NCI-H1694 (cell line): ENCODE measurements at regions not wholly inside any gene's neighbourhood (a gene's known extent, or its start where the extent isn't known, plus 50 kb on each side); places are given as distances from the start of the nearest gene placed in this dataset.
"Not testable (repeated sequence)": the region's sequence is repeated elsewhere in the genome, so short reads cannot be mapped to it uniquely, and the experiment has no call there.

ENCODE experiments used
- DNase-seq: peaks from one replicate; lab custom pipeline; 2025; lab: John Stamatoyannopoulos, UW

DNA sequence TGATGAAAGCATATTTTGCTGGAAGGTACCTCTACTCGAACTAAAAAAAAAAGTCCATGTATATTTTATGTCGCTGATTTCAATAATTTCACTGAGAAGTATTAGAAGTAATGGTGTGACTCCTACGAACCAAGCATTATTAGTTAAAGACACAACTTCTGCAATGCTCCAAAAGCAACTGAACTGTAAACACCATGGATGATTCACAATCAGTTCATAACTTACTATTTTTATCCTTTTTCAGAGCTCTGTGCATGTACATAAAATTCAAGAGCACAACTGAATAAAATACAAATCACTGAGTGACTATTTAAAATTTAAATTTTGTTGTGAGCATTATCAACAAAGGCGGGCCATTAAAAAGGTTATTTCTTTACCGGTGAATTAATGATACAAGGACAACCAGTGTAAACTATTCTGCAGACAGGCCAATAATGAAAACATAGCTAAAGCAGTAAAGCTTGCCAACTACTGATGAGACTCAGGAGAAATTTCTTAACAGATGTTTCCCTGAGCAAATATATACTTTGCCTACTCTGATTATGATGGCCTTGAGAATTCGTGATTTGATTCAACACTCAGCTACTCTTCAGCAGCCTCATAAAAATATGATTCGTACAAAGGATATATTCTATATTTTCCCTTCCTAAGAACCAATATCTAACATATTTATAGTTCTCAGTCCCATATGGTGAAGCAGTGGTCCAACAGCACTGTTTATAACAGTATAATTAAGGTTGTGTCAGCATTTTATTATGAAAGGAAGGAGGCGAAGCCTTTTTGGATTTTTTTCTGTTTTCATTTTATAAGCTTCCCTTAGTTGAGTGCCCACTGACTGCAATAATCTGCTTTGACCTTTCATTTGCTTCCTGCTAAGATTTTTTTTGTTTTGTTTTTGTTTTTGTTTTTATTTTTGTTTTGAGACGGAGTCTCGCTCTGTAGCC lies 62.8 kb upstream of the NEIL3 start:
- no peak for DNase-seq

DNA sequence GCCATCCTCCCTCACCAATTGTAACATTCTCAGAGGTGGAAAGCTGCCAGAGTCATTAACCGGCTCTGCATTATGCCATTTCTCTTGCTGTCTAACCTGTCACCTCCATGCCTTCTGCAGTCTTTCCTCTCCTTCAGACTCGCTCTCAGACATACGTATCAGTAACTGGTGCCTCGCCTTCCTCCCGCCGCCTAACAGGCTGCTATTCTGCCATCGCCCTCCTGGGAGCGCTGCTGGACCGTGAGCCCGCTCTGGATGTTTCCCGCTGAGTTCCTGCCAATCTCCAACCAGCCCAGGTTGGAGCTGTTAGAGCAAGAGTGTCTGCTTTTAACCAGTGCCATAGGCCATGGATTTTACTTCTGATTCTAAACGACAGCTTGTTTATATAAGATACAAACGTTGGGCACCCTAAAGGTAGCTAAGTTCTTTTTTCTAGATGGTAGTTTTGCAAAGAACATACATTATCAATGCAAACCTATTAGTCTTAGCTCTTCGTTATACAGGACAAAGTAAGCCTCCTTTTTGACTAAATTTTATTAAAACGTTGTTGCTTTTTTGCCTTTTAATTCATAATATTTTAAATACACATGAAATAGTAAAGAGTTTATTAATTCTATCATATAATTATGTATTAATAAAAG lies 59.5 kb upstream of the NEIL3 start:
- DNase-seq: peak; percentile 32

DNA sequence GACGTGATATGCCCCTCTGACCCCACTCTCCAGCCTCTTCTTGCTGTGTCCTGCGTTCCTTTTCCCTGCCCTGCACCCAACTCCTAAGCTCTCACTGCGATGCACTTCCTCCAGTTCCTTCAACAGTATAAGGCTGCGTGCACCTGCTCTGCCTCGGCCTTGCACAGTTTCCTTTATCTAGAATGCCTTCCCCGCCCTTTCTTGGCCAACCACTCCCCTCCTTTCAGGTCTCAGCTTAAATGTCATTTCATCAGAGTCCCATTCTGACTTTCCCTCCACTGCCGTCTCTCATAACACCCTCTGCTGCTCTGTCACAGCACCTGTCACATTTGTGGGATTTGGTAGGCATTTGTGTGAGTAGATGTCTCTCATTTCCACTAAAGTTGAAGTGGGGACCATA lies 58.4 kb upstream of the NEIL3 start:
- DNase-seq: no peak

DNA sequence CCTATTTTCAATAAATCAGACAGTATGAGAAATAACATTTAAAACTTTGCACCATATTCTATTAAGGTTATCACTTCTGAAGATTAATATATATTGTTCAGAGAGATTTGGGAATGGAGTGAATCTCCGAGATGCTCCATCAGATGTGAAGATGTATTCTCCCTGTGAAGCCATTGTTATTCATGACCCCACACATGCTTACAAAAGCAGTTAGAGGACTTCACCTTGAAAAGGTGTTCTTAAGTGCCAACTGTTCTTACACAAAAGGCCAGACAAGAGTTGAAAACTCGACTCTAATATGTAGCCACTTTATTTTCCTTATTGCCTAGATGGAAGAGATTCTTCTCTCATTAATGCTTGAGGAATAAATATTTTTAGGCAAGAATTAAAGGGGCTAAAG lies 54.3 kb upstream of the NEIL3 start:
- no peak for DNase-seq

DNA sequence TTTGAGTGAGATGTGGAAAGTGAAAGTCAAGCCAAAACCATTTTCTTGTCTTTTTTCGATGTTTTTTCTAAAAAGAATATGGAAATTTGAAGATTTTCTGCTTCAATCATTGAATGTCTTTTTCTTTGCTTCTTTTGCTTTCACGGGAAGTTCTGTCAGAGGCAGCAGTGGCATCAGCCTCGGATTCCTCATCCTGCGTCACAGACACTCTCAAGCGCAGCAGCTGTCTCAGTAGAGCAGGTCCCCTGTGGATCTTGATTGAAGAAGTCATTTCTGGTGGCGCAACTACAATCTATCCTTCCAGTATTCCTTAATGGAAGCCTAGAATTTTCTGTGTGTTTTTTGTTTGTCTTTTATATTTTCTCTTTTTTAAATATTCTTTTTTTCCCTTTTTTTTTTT lies 52.7 kb upstream of the NEIL3 start:
- DNase-seq: no peak

DNA sequence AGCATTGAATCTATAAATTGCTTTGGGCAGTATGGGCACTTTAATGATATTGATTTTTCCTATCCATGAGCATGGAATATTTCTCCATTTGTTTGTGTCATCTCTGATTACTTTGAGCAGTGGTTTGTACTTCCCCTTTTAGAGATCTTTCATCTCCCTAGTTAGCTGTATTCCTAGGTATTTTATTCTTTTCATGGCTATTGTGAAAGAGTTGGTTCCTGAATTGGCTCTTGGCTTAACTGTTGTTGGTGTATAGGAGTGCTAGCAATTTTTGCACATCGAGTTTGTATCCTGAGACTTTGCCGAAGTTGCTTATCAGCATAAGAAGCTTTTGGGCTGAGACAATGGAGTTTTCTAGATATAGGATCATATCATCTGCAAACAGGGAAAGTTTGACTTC lies 50.2 kb upstream of the NEIL3 start:
- not testable (repeated sequence) for DNase-seq
